ENCODE measurements at regions not wholly inside any gene's neighbourhood (a gene's known extent, or its start where the extent isn't known, plus 50 kb on each side); places are given as distances from the start of the nearest gene placed in this dataset.

- intact Hi-C loops (cut with micrococcal nuclease) = no loop called here
- Histone ChIP-seq H3K27ac (ENCODE audit: insufficient read depth, low read length) (no peak overlapping the region), H3K23ac (ENCODE audit: low read depth, low read length) (no peak overlapping the region), H2BK15ac (ENCODE audit: low read depth, low read length) (no peak overlapping the region), H3K56ac (ENCODE audit: extremely low read depth, insufficient read depth, low read length) (no peak overlapping the region), H3K9ac (ENCODE audit: low read depth, low read length) (no peak overlapping the region), H3K36me3 (ENCODE audit: control insufficient read depth, insufficient read depth, low read length) (no peaks in the 10 kb centered on the region), H2BK20ac (ENCODE audit: low read depth, low read length) (no peak overlapping the region), H4K91ac (ENCODE audit: insufficient read depth, low read depth, low read length) (no peak overlapping the region), H3K4me3 (ENCODE audit: insufficient read depth, low read depth, low read length) (no peak overlapping the region), H3K79me1 (ENCODE audit: low read depth in 1 of 2, low read length in 2 of 2) (no peaks in the 10 kb centered on the region), H2BK120ac (ENCODE audit: low read depth, low read length) (no peak overlapping the region), H2BK5ac (ENCODE audit: low read depth, low read length, poor library complexity, severe bottlenecking) (no peak overlapping the region), H3K18ac (ENCODE audit: low read depth, low read length) (no peak overlapping the region), H3K9me3 (ENCODE audit: control insufficient read depth, insufficient read depth, low read length) (no peaks in the 10 kb centered on the region), H2AFZ (replicated peaks; ENCODE audit: low read length, poor library complexity) (no peak overlapping the region), H3K27me3 (ENCODE audit: control insufficient read depth, insufficient read depth, low read length) (no peaks in the 10 kb centered on the region), H3K14ac (replicated peaks; ENCODE audit: low read depth, low read length) (no peak overlapping the region), H4K5ac (ENCODE audit: low read depth, low read length) (no peak overlapping the region), H2AK5ac (ENCODE audit: low read depth, low read length) (no peak overlapping the region), H3K4me2 (ENCODE audit: low read depth, low read length) (no peak overlapping the region), H2AK9ac (replicated peaks; ENCODE audit: low read depth, low read length, poor library complexity) (no peak overlapping the region), H3K4me1 (ENCODE audit: control insufficient read depth, insufficient read depth, low read length) (no peaks in the 10 kb centered on the region), H4K20me1 (ENCODE audit: insufficient read depth, low read length) (no peaks in the 10 kb centered on the region), H3K4ac (ENCODE audit: low read depth, low read length) (no peak overlapping the region), H4K8ac (ENCODE audit: low read depth in 2 of 2, low read length in 2 of 2) (no peak overlapping the region), H3K9me1 (ENCODE audit: insufficient read depth, low read length) (no peaks in the 10 kb centered on the region)
- in situ Hi-C loops (cut with MboI; ENCODE audit: low sequenced_read_pairs) = no loop called here
- ChIA-PET POLR2A (ENCODE audit: unreplicated experiment) (no interaction called here), CTCF (no interaction called here)
- ATAC-seq (ENCODE audit: low read depth) = no peak
- no peak for TF ChIP-seq NFE2L2 (IDR thresholded peaks at IDR 0.05; ENCODE audit: low read depth, low read length)
- no peak for DNase-seq
- dilution Hi-C loops (cut with HindIII; ENCODE audit: low sequenced_read_pairs, unreplicated experiment) = no loop called here
- no TSS peak for BruUV-seq (replicated peaks)
Observed at GRCh38 chr3:146834917-146835316, 229.8 kb upstream of the PLSCR5 start.
